NCI-H774 (cell line): ENCODE measurements at regions not wholly inside any gene's neighbourhood (a gene's known extent, or its start where the extent isn't known, plus 50 kb on each side); places are given as distances from the start of the nearest gene placed in this dataset.
"Not testable (repeated sequence)": the region's sequence is repeated elsewhere in the genome, so short reads cannot be mapped to it uniquely, and the experiment has no call there.

ENCODE experiments used
- DNase-seq: peaks from one replicate; lab custom pipeline; 2025; lab: John Stamatoyannopoulos, UW

- not testable (repeated sequence) for DNase-seq
These were observed 125.6 kb upstream of the ZNF217 start for GRCh38 chr20:53719171-53719803.

GRCh38 chr20:53718142-53719021 is 124.7 kb upstream of the ZNF217 start:
- no peak for DNase-seq

GRCh38 chr20:53716395-53716794 is 122.8 kb upstream of the ZNF217 start:
- DNase-seq, result no peak

- no peak for DNase-seq
These were observed 120.9 kb upstream of the ZNF217 start for GRCh38 chr20:53714524-53714923.

- DNase-seq, result no peak
These were observed 119.9 kb upstream of the ZNF217 start for GRCh38 chr20:53713328-53714056.

GRCh38 chr20:53712212-53712977 is 118.8 kb upstream of the ZNF217 start:
- no peak for DNase-seq

- DNase-seq, result no peak
These were observed 117.9 kb upstream of the ZNF217 start for GRCh38 chr20:53711333-53712211.

GRCh38 chr20:53708129-53708968 is 114.7 kb upstream of the ZNF217 start:
- no peak for DNase-seq

GRCh38 chr20:53707371-53708055 is 113.9 kb upstream of the ZNF217 start:
- no peak for DNase-seq

GRCh38 chr20:53706466-53707370 is 113.1 kb upstream of the ZNF217 start:
- no peak for DNase-seq

GRCh38 chr20:53706008-53706465 is 112.4 kb upstream of the ZNF217 start:
- DNase-seq, result no peak

GRCh38 chr20:53702617-53703016 is 109.0 kb upstream of the ZNF217 start:
- no peak for DNase-seq

- no peak for DNase-seq
These were observed 106.3 kb upstream of the ZNF217 start for GRCh38 chr20:53699906-53700305.

- no peak for DNase-seq
These were observed 105.5 kb upstream of the ZNF217 start for GRCh38 chr20:53699085-53699674.

GRCh38 chr20:53698371-53698978 is 104.8 kb upstream of the ZNF217 start:
- no peak for DNase-seq

GRCh38 chr20:53695797-53696527 is 102.3 kb upstream of the ZNF217 start:
- DNase-seq, result no peak
